H9 (cell line): ENCODE measurements at regions not wholly inside any gene's neighbourhood (a gene's known extent, or its start where the extent isn't known, plus 50 kb on each side); places are given as distances from the start of the nearest gene placed in this dataset.
"Not testable (repeated sequence)": the region's sequence is repeated elsewhere in the genome, so short reads cannot be mapped to it uniquely, and the experiment has no call there.

Experiments used
- DNase-seq: peaks from one replicate; pipeline ENCODE4 v3.0.0-alpha.2; 2017
- H2AFZ ChIP-seq: one replicate; pipeline ENCODE4 v1.6.1; 2013; ENCODE audit warnings: mild to moderate bottlenecking, low read length, control low read depth, moderate library complexity
- H2AK5ac ChIP-seq: 2 replicates; pipeline ENCODE4 v1.6.1; 2013; ENCODE audit warnings: low read length, control low read depth, mixed read lengths; ENCODE audit not compliant: insufficient read length
- H2BK120ac ChIP-seq: one replicate; pipeline ENCODE4 v1.6.1; 2013; ENCODE audit warnings: low read depth, mild to moderate bottlenecking, low read length, control low read depth, inconsistent platforms; ENCODE audit not compliant: poor library complexity, severe bottlenecking
- H2BK12ac ChIP-seq: 2 replicates; pipeline ENCODE4 v1.6.1; 2013; ENCODE audit warnings: low read length, control low read depth, mixed read lengths, low read depth; ENCODE audit not compliant: insufficient read length
- H2BK15ac ChIP-seq: 2 replicates; pipeline ENCODE4 v1.6.1; 2013; ENCODE audit warnings: low read depth, low read length, control low read depth
- H2BK20ac ChIP-seq: one replicate; pipeline ENCODE4 v1.6.1; 2013; ENCODE audit warnings: low read depth, mild to moderate bottlenecking, low read length, control low read depth, inconsistent platforms; ENCODE audit not compliant: poor library complexity, severe bottlenecking
- H2BK5ac ChIP-seq: 2 replicates; pipeline ENCODE4 v1.6.1; 2013; ENCODE audit warnings: low read length, control low read depth, mixed read lengths; ENCODE audit not compliant: insufficient read length
- H3K14ac ChIP-seq: 2 replicates; pipeline ENCODE4 v1.6.1; 2013; ENCODE audit warnings: low read length, control low read depth; ENCODE audit not compliant: insufficient read depth
- H3K18ac ChIP-seq: 2 replicates; pipeline ENCODE4 v1.6.1; 2013; ENCODE audit warnings: low read depth, mild to moderate bottlenecking, mixed read lengths, low read length, control low read depth; ENCODE audit not compliant: insufficient read length
- H3K23ac ChIP-seq: 2 replicates; pipeline ENCODE4 v1.6.1; 2013; ENCODE audit warnings: low read length, control low read depth, mixed read lengths, low read depth; ENCODE audit not compliant: insufficient read length
- H3K23me2 ChIP-seq: 2 replicates; pipeline ENCODE4 v1.6.1; 2013; ENCODE audit warnings: low read depth, mild to moderate bottlenecking, mixed read lengths, low read length, control low read depth; ENCODE audit not compliant: insufficient read length, poor library complexity, severe bottlenecking
- H3K27ac ChIP-seq: 2 replicates; pipeline ENCODE4 v1.5.1; 2013; ENCODE audit warnings: low read length, control low read depth, mixed read lengths, low read depth; ENCODE audit not compliant: insufficient read length
- H3K27me3 ChIP-seq: 2 replicates; pipeline ENCODE4 v1.6.1; 2013; ENCODE audit warnings: low read length, control low read depth, inconsistent platforms; ENCODE audit not compliant: insufficient read depth
- H3K4ac ChIP-seq: 2 replicates; pipeline ENCODE4 v1.6.1; 2013; ENCODE audit warnings: low read depth, mild to moderate bottlenecking, control low read depth, inconsistent platforms, low read length, moderate library complexity
- H3K4me1 ChIP-seq: 2 replicates; pipeline ENCODE4 v1.6.1; 2013; ENCODE audit warnings: low read length, control low read depth, inconsistent platforms; ENCODE audit not compliant: insufficient read depth
- H3K4me2 ChIP-seq: 2 replicates; pipeline ENCODE4 v1.6.1; 2013; ENCODE audit warnings: low read length, control low read depth, mixed read lengths; ENCODE audit not compliant: insufficient read length, insufficient read depth
- H3K56ac ChIP-seq: 2 replicates; pipeline ENCODE4 v1.6.1; 2013; ENCODE audit warnings: low read depth, mild to moderate bottlenecking, mixed read lengths, low read length, control low read depth; ENCODE audit not compliant: insufficient read length
- H3K79me1 ChIP-seq: 2 replicates; pipeline ENCODE4 v1.6.1; 2013; ENCODE audit warnings: low read depth, mild to moderate bottlenecking, moderate library complexity, low read length, control low read depth, inconsistent platforms; ENCODE audit not compliant: insufficient read depth, poor library complexity, severe bottlenecking
- H3K79me2 ChIP-seq: 2 replicates; pipeline ENCODE4 v1.6.1; 2013; ENCODE audit warnings: low read length, control low read depth, inconsistent platforms; ENCODE audit not compliant: insufficient read depth
- H3K9ac ChIP-seq: 2 replicates; pipeline ENCODE4 v1.6.1; 2013; ENCODE audit warnings: low read length, control low read depth, mixed read lengths; ENCODE audit not compliant: insufficient read length; ENCODE audit errors: extremely low read depth
- H3K9me3 ChIP-seq: one replicate; pipeline ENCODE4 v1.6.1; 2013; ENCODE audit warnings: low read depth, low read length, inconsistent platforms; ENCODE audit not compliant: control insufficient read depth
- H3T11ph ChIP-seq: one replicate; pipeline ENCODE4 v1.6.1; 2013; ENCODE audit warnings: mild to moderate bottlenecking, low read length, control low read depth, inconsistent platforms
- H4K20me1 ChIP-seq: one replicate; pipeline ENCODE4 v1.6.1; 2013; ENCODE audit not compliant: control insufficient read depth, insufficient read length, insufficient read depth
- H4K5ac ChIP-seq: 2 replicates; pipeline ENCODE4 v1.6.1; 2013; ENCODE audit warnings: low read depth, mild to moderate bottlenecking, mixed read lengths, low read length, control low read depth; ENCODE audit not compliant: insufficient read length
- H4K8ac ChIP-seq: replicated peaks from 2 replicates; pipeline ENCODE4 v1.6.1; 2013; ENCODE audit warnings: low read length, control low read depth, mixed read lengths, low read depth; ENCODE audit not compliant: insufficient read length
- H4K91ac ChIP-seq: 2 replicates; pipeline ENCODE4 v1.6.1; 2013; ENCODE audit warnings: low read depth, mild to moderate bottlenecking, moderate library complexity, mixed read lengths, low read length, control low read depth; ENCODE audit not compliant: insufficient read length
- H3K27ac Mint-ChIP-seq, 3 experiments: 2 replicates in 2 of 3; 3 replicates in 1 of 3; pipeline ENCODE4 v1.8.0; 2020 to 2021; ENCODE audit warnings: mixed read lengths in 3 of 3, mild to moderate bottlenecking in 1 of 3, moderate library complexity in 1 of 3
- H3K27me3 Mint-ChIP-seq: 2 replicates; pipeline ENCODE4 v1.8.0; 2021; ENCODE audit warnings: low read depth, mild to moderate bottlenecking, moderate library complexity, mixed read lengths
- H3K36me3 Mint-ChIP-seq, 3 experiments: 2 replicates in 2 of 3; 3 replicates in 1 of 3; pipeline ENCODE4 v1.8.0; 2020 to 2021; ENCODE audit warnings: low read depth in 3 of 3, mixed read lengths in 3 of 3; ENCODE audit not compliant: insufficient read depth in 1 of 3
- H3K4me1 Mint-ChIP-seq, 2 experiments: 2 replicates each; pipeline ENCODE4 v1.8.0; 2020; ENCODE audit warnings: mixed read lengths in 2 of 2
- H3K4me3 Mint-ChIP-seq, 2 experiments: 2 replicates in 1 of 2; 3 replicates in 1 of 2; pipeline ENCODE4 v1.8.0; 2020 to 2021; ENCODE audit warnings: mild to moderate bottlenecking in 2 of 2, mixed read lengths in 2 of 2, moderate library complexity in 1 of 2
- H3K9me3 Mint-ChIP-seq, 2 experiments: 2 replicates in 1 of 2; 3 replicates in 1 of 2; pipeline ENCODE4 v1.8.0; 2020; ENCODE audit warnings: mild to moderate bottlenecking in 2 of 2, mixed read lengths in 2 of 2, moderate library complexity in 1 of 2
- WGBS: extraction: QIAGEN DNeasy Blood & Tissue Kit; methylation state at CpG from one replicate; pipeline ENCODE4 v1.1.7; 2013; ENCODE audit warnings: missing lambda C conversion rate, low lambda C conversion rate, mixed read lengths; ENCODE audit not compliant: insufficient read length; ENCODE audit errors: extremely low coverage; 5-methylcytosine and 5-hydroxymethylcytosine counted together
- TF ChIP-seq, protein P1 (sequence below): fragments of 200-600 bp; sonication (generic); conservative IDR thresholded peaks from 3 replicates; pipeline ENCODE4 v1.8.0; 2021; ENCODE audit warnings: antibody characterized with exemption, mild to moderate bottlenecking

DNA sequence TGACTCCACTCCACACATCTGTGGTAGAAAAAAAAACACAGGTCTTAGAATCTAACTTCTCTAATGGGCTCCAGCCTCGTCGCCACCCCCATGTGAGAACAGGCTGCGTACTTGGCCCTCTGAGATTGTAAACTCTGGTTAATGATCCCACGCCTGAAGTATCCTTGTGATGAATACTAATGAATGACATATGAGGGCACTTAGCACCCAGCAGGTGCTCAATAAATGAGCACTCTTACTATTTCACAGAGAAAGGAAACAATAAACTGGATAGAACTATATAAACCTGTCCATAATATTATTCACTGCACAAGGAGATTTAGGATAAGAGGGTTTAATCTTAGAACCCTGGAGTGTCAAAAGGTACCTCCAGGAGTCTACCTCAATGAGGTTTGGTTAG, 310.1 kb upstream of the HNRNPA3 start:
- H3K23ac ChIP-seq, result no peak overlapping the region
- no peak overlapping the region for H2BK120ac ChIP-seq
- Mint-ChIP-seq H3K27me3 (no peaks in the 10 kb centered on the region), H3K4me3 (no peak overlapping the region), H3K4me1 (peaks cover 0 to 4% of the 10 kb centered on the region in 2 experiments; a peak in 1 of 4 replicates), H3K27ac (no peak overlapping the region), H3K36me3 (no peaks in the 10 kb centered on the region), H3K9me3 (peaks cover 0 to 2% of the 10 kb centered on the region in 2 experiments; a peak in 1 of 5 replicates)
- H2BK15ac ChIP-seq, result no peak overlapping the region
- no peak overlapping the region for H2BK20ac ChIP-seq
- no peaks in the 10 kb centered on the region for H3K27me3 ChIP-seq
- DNase-seq, result no peak
- no peak overlapping the region for H3K14ac ChIP-seq
- H3K9ac ChIP-seq, result no peak overlapping the region
- no peak overlapping the region for H3K18ac ChIP-seq
- TF ChIP-seq, protein P1, sequence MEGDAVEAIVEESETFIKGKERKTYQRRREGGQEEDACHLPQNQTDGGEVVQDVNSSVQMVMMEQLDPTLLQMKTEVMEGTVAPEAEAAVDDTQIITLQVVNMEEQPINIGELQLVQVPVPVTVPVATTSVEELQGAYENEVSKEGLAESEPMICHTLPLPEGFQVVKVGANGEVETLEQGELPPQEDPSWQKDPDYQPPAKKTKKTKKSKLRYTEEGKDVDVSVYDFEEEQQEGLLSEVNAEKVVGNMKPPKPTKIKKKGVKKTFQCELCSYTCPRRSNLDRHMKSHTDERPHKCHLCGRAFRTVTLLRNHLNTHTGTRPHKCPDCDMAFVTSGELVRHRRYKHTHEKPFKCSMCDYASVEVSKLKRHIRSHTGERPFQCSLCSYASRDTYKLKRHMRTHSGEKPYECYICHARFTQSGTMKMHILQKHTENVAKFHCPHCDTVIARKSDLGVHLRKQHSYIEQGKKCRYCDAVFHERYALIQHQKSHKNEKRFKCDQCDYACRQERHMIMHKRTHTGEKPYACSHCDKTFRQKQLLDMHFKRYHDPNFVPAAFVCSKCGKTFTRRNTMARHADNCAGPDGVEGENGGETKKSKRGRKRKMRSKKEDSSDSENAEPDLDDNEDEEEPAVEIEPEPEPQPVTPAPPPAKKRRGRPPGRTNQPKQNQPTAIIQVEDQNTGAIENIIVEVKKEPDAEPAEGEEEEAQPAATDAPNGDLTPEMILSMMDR, result no peak
- H2AFZ ChIP-seq, result no peak overlapping the region
- H4K5ac ChIP-seq, result no peak overlapping the region
- H2BK12ac ChIP-seq, result no peak overlapping the region
- H3K79me2 ChIP-seq, result no peaks in the 10 kb centered on the region
- H4K20me1 ChIP-seq, result no peaks in the 10 kb centered on the region
- WGBS, result no CpG with 5 or more reads among the region's 4 CpGs
- H3K23me2 ChIP-seq, result no peaks in the 10 kb centered on the region
- no peak overlapping the region for H4K91ac ChIP-seq
- no peaks in the 10 kb centered on the region for H3K9me3 ChIP-seq
- no peaks in the 10 kb centered on the region for H3K4me1 ChIP-seq
- no peak overlapping the region for H4K8ac ChIP-seq
- H3K4me2 ChIP-seq, result no peak overlapping the region
- H2BK5ac ChIP-seq, result no peak overlapping the region
- no peak overlapping the region for H3K27ac ChIP-seq
- no peak overlapping the region for H2AK5ac ChIP-seq
- no peak overlapping the region for H3K56ac ChIP-seq
- H3K4ac ChIP-seq, result no peak overlapping the region
- no peak overlapping the region for H3T11ph ChIP-seq
- H3K79me1 ChIP-seq, result no peaks in the 10 kb centered on the region

- not testable (repeated sequence) for H4K8ac ChIP-seq, H2BK20ac ChIP-seq, H3K27me3 ChIP-seq, H3K9me3 ChIP-seq, H3K79me2 ChIP-seq, H3K27me3 Mint-ChIP-seq, H3K4me3 Mint-ChIP-seq, H3K79me1 ChIP-seq, H2BK15ac ChIP-seq, H3K56ac ChIP-seq, H3K4ac ChIP-seq, H2BK5ac ChIP-seq, DNase-seq, H3K9me3 Mint-ChIP-seq, H3T11ph ChIP-seq, H3K4me1 Mint-ChIP-seq, H4K20me1 ChIP-seq, H2AK5ac ChIP-seq, H4K91ac ChIP-seq, H3K9ac ChIP-seq, H2BK12ac ChIP-seq, H3K4me1 ChIP-seq, H3K36me3 Mint-ChIP-seq, H3K18ac ChIP-seq, H3K23ac ChIP-seq, H2AFZ ChIP-seq, H3K14ac ChIP-seq, H2BK120ac ChIP-seq, H3K4me2 ChIP-seq, H3K27ac ChIP-seq, H3K27ac Mint-ChIP-seq, H4K5ac ChIP-seq, H3K23me2 ChIP-seq
- no CpG with 5 or more reads among the region's 2 CpGs for WGBS
Observed at GRCh38 chr2:176904053-176904452, 308.5 kb upstream of the HNRNPA3 start.
